Fibroblast of gingiva (primary cell): ENCODE measurements at regions not wholly inside any gene's neighbourhood (a gene's known extent, or its start where the extent isn't known, plus 50 kb on each side); places are given as distances from the start of the nearest gene placed in this dataset.
A peak's percentile ranks its signal among the peaks of the same experiment; 100 is the strongest.

Experiments
- DNase-seq: peaks from one replicate; pipeline ENCODE4 v3.0.0-alpha.2; 2011; ENCODE audit warnings: low read depth

DNA sequence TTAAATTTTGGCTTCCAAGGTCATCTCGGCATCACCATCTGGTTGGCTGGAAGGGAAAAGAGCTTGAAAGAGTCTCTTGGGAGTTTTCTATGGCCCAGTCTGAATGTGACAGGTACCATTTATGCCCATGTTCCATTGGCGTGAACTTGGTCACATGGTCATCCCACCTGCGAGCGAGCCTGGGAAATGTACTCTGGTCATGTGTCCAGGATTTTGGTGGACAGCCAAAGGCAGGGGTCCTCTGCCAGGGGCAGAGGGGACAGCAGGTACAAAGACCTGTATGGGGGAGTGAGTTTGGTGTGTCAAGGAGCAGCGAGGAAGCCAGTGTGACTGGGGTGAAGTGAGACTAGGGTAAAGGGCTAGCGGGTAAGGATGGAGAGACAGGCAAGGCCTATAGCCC is 112.6 kb downstream of the CDC5L start:
- no peak for DNase-seq

DNA sequence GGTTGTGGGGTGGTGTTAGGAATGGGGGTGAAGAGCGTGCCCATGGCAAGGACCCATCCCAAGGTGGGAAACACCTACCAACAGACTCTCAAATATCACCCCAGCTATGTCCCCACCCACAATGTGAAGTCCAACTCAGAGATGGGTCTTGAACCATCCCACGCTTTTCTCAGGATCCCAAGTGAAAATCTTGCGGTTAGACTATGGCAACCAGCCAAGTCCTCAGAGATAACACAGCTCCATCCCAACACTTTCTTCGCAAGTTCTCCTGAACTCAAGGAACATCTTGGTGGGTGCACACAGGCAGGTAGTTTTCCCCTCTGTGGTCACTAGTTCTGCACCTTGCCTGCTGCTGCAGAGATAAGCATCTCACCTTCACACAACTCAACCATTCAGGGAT is 116.0 kb downstream of the CDC5L start:
- no peak for DNase-seq

DNA sequence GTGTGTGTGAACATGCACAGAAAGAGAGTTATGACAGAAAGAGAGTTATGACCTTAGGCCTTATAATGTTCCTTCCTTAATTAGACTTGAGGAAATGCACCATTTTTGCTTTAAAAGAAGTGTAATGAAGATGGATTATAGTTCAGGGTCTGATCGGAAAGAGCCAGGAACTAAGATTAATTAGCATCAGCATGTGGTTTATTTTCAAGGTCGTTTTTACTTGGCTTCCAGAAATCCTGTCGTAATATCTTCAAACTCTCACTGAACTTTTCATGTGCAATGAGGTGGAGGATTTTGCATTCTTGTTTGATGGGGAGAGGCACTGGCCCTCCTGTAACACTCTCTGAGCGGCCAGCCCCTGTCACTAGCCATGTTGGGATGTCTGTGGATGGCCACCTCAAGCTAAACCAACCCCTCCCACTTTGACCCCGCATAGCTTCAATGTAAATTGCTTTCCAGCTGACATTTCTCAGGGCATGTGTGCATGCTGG is 116.8 kb downstream of the CDC5L start:
- no peak for DNase-seq

DNA sequence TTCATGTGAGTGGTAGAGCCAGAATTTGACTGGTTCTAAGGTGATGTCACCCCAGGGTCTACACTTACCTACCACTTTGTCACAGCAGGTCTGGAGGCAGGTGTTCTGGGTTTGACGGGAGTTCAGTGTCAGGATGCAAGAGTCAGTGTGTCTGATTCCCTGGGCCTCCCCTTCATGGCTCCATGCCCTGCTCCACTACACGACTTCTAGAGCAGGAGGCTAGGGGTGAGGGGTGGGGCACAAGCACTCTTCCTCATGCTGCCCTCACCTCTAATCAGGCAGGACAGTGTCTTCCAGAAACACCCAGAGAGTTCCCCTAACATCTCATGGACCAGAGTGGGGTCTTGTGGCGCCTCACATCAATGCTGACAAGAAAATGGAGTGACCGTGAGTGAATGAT is 118.2 kb downstream of the CDC5L start:
- DNase-seq: no peak

DNA sequence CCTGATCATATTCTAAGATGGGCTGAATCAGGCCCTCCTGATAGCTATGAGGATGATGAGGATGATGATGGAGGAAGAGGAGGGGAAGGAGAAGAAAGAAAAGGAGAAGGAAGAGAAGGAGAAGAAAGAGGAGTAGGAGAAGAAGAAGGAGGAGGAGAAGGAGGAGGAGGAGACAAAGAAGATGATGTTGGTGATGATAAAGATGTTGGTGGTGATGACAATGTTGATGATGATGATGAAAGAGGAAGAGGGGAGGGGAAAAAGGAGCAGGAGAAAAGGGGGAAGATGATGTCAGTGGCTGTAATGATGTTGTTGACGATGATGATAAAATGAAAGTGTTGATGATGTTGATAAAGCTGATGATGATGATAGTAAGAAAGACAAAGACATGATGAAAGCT is 119.5 kb downstream of the CDC5L start:
- DNase-seq: no peak

DNA sequence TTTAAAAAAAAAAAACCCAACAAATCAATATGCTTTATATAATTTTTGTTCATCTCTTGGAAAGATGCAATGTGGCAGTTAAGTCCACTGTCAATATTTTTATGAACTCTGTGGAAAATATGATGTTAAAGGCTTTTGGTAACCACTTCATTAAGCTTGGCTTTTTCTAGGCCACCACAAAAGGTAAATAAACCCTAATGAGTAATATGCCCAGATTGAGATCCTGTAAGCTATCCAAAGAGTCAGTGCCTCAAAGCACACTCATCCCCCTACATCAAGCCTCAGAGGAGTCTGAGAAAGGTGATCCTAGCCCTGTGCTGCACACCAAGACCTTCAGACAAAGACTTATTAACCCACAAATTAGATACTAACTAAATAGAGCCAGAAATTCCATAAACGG is 121.1 kb downstream of the CDC5L start:
- DNase-seq: peak; percentile 60

DNA sequence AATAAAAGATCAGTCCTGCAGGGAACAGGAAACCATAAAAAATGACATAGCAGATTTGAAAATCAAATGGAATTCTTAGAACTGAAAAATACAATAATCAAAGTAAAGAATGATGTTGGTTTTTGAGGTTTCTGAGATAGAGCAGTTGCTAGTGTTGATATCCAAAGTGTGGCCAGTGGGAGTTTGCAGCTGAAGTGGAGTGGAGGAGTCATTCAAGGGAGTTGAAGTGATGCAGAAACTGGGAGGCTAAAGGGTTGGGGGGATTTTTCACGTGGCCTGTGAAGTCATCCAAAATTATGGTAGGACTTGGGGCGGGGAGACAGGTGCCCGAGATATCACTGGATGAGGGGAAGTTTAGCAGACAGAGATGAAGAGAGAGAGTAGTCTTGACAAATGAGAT is 123.6 kb downstream of the CDC5L start:
- no peak for DNase-seq

DNA sequence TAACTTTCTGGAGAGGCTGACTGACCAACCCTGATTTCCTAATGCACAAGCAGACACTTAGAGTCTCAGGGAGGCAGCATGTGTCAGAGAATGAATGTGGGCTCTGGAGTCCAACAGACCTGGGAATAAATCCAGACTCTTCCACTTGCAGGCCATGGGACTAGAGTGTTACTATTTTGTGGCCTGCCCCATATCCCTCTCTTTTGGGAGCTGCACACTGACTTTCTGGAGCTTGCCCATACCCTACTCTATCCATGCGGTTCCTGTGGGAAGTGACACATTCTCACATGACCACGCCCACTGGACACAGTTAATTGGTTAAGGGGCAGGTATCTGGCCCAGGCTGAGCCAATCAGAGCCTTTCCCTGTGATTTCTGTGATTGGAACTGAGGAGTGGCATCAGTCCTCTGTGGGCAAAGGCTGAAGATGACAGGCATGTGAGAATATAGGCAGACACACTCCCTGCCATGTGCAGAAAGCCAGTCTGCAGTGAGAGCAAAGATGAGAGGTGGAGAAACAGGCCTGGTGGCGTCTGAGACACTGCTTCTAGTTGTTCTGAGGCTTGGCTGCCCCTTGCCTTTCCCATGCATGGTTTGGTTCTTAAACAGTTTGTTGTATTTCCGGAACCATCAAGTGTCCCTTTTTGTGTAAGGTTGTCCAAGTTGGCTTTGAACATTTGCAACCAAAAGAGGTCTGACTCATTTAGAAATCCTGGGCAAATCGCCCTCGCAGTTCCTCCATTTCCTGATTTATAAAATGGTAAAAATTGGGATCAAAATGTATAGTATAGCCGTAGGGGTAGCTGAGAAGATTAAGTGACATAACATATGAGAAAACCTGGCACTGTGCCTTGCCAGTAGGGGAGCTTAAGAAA is 125.6 kb downstream of the CDC5L start:
- peak; percentile 24 for DNase-seq

DNA sequence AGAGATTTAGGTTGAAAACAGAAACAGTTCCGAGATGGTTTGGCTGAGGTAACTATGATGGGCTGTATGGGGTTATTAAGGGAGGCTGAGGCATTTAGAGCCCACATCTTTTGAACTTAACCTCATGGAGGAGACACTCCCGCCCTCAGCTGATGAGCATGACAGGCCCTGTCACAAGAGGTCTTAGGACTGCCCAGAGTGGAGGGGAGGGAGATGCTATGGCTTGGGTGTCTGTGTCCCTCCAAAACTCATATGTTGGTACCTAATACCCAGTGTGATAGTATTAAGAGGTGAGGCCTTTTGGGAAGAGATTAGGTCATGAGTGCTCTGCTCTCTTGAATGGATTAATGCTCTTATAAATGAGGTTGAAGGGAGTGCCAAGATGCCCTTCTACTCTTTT is 126.6 kb downstream of the CDC5L start:
- no peak for DNase-seq

DNA sequence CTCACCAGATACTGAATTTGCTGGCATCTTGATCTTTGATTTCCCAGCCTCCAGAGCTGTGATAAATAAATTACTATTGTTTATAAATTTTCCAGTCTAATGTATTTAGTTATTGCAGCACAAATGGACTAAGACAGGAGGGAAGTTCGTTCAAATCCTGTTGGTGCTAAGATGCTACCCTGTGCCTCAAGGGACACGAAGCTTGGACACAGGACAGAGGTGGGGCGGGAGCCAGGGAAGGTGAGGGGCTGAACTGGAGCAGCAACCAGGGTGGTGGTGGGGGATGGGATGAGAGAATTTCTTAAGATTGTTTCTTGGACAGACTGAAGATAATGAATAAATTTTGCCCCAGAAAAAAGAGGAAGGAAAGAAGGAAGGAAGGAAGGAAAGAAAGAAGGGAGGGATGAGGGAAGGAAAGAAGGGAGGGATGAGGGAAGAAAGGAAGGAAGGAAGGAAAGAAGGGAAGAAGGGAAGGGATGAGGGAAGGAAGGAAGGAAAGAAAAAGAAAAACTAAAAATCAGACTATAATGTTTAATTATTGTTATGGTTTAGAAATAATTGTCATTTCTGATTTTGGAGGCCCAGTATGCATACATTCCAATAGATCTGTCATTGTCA is 127.2 kb downstream of the CDC5L start:
- DNase-seq: no peak

DNA sequence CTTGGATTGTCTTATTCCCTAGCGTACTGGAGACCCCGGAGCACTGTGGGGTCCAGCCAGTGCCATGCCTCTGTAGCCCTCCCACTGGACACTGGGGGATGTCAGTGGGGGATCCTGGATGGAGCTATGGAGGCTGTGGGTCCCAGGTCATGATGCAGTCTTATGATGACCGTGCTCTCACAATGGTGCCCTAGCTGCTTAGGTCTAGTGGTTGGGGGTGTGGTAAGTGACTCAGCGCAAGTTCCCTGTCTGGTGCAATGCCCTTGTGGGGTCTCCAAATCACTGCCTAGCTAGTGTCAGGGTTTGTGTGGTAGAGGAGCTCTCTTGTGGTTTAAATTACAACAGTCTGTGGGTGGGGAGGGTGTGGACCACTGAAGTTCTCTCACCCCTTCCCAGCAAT is 135.4 kb downstream of the CDC5L start:
- no peak for DNase-seq

DNA sequence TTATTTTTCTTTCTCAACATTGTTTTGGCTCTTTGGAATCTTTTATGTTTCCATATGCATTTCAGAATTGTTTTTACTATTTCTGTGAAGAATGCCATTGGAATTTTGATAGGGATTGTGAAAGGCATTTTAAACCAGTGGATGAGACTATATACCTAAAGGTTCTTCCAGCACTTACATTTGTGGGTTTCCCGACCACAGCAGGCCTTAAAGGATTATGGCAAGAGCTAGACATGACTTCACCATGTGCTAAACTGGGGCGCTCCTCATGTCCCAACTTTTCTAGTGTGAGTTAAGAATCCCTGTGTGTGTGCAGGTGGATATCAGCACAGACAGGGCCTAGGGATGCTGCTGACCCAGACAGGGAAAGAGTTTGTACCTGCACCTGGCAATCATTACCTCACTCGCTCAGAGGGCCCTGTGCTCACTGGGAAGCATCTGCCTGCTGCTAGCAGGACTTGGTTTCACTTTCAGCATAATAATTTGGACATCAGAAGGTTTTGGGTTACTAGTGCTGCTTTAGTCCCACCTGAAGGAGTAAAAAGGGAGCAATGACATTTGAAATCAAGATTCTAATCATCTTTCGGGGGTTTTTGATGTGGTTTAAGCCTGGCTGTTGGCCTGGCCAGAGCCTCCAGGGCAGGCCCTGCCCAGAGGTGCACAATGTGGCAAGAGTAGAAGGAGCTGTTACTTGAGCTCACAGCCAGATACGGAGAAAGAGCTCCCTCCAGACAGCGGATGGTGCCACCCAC is 137.1 kb downstream of the CDC5L start:
- no peak for DNase-seq

DNA sequence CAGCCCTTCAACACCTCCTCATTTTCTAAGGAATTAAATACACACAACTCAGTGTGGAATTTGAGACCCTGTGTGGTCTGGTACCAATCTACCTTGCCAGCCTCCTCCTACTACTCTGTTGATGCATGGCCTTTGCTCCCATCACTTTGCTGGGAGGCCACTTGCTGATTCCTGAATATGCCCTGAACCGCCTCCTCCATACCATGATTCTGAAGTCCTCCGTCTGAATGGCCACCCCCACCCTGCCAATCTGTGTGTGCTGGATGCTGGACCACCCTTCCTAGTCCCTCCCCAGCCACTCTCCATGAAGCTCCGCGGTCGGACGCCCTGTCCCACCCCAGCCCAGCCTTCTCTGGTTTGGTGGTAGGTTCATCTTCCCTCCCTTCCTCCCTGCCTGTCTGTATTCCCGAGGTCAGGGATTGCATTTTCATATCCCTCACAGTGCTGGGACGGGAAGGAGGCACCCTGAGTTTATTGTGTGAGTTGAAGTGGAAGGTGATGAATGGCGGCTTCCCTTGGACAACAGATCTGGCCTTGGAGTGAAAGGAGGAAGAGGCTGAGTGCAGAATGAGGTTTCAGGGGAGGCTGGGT is 138.3 kb downstream of the CDC5L start:
- no peak for DNase-seq

DNA sequence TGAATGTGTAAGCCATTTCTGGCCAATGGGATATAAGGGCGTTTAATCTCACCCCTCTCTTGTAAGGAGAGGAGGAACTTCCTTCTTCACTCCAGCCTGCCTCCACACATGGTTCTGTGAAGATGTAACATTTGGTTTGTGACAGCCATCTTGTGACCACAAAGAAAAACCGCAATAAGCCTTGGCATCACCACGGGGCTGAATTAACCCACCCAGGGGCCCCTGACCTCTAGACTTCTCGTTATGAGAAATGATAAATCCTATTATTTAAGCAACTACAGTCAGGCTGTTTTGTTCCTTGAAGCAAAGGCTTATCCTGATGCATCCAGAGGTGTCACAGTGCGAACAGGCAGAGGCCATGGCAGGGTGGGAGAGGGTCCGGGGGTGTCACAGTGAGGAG is 139.7 kb downstream of the CDC5L start:
- no peak for DNase-seq

DNA sequence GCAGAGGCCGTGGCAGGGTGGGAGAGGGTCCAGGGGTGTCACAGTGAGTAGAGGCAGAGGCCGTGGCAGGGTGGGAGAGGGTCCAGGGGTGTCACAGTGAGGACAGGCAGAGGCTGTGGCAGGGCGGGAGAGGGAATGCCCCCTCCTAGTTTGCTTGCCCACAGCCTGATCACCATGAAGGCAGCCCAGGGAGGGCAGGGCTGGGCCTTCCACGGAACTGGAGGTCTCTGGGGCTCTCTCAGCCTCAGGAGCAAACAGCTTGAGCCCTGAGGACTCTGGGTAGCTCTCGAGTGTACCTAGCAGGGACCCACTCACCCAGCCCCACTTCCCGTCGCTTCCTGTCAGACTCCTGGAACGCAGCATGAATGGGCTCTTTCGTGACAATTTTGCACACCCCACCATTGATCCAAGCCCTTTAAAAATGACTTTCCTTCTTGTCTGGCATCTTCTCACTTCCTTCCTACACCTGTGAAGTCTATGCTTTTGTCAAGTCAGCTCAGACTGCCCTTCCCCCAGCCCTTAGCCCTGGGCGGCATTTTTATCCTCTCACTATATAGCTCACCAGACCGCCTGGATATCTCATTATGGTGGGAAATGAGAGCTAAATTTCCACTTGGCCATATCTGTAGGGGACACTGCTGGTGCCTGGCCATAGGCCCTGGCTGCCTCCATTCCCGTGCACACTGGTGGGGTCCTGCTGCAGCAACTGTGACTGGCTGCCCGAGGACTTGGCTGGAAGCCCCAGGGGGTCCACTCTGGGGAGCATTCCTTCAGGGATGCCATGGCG is 140.3 kb downstream of the CDC5L start:
- DNase-seq: no peak

DNA sequence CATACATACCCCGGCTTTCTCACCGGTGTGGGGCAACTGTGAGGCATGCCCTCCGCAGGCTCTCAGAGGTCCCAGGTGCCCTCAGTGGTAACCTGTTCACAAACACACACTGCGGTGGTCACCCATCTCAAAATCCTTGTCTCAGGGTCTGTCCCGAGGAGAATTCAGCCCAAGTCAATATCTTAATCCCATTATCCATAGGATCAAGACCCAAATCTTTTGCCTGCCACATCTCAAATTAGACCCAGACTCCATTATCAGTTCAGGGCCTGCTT is 140.8 kb downstream of the CDC5L start:
- DNase-seq: no peak

DNA sequence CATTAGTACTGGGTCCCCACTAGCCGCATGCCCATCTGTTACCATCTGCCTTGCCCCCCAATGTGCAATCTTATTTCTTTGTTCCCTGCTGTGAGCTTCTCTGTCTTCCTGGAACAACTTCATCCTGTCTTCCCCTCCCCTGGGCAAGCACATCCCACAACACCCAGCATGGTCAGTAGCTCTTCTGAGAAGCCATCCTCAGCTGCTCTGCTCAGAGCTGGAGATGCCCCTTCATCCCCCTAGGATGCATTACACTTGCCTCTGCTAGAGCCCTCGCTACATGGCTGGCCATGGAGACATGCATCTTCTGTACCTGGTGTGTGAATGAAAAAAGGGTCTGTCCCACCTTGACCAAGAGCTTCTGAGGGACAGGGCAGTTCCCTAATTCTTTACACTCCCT is 141.2 kb downstream of the CDC5L start:
- no peak for DNase-seq

DNA sequence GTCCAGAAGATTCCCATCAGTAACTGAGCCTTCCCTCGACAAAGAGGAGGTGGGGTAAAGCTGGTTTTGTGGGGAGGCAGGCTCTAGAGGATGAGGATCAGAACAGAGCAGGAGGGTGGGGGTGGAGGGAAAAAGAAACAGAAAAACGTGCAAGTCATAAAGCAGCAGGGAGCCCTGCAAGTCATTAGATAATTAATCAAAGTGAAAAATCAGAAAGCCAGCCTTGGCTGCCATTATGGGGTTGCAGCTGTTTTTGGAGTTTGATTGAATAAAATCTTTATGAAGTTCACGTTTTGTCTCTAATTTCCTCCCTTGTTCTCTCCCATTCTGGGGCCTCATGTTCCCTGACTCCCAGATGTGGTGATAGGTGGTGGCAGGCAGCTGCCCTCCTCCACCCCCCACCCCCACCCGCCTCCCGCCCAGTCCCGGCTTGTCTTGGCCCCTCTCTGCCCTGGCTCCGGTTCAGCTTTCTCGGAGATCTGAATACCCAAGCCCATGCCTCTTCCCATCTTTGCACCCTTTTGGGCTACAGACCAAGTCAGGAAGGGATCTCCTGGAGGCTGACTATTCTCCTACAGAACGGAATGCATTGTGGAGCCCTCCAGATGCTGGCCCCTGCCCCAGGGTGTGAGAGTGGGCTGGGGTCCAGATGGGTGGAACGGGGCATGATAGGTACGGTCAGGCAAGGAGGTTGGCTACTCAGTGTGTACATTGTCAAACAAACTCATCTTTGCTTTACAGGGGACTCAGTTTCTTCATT is 141.8 kb downstream of the CDC5L start:
- DNase-seq: no peak

DNA sequence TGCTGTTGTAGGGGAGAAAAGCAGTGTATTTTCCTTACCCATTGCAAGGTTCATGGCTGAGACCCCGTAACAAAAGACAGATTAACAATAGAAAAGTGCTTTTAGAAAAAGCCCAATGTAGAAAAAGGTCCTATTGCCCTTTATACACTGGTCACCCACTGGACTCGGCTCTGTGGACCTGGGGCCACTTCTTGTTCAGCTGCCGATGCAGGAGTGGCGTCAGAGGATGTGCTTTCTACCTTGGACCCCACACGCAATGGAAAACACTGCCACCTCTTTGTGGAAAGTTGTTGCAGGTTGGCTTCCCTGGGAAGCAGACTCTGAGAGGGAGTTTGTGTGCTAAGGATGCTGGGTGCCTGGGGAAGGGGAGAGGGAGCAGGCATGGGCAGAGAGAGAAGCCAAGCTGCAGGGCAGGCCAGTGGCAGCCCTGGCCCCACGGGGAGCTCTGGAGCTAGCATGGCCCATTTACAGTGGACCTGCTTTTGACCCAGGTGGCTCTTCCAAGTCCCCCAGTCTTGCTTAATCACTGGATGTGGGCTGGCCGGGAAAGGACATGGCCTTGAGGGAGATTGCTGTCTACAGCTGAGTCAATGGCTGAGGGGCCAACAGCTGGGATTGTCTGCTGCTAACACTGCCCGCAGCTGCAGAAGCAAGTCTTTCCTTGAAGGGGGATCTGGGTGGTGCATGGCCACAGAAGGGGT is 142.9 kb downstream of the CDC5L start:
- no peak for DNase-seq

DNA sequence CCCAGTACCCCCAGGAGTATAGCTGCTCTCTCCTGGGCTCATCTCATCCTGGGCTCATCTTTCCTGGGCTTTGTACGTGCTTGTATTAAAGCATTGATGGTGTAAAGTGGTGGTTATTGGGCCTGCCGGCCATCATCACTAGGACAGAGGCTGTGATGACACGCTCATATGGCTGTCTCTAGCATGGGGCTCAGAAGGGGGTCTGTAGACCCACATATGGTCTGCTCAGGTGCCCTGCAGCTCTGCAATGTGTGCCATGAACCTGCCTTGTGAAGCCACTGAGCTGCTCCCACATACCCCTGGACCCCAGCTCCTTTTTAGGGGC is 143.4 kb downstream of the CDC5L start:
- no peak for DNase-seq
